Calu3 (cell line): ENCODE measurements at regions not wholly inside any gene's neighbourhood (a gene's known extent, or its start where the extent isn't known, plus 50 kb on each side); places are given as distances from the start of the nearest gene placed in this dataset.

Experiments
- BruUV-seq: library from RNA; stranded (reverse); fragments of 400-500 nt; replicated peaks from 2 replicates; lab custom pipeline; 2021; lab: Mats Ljungman, UMichigan
- CTCF ChIA-PET: fragments of 300-600 bp; sonication (Branson Sonifier 250); formaldehyde crosslinking; loops from one replicate; lab custom pipeline; 2022; ENCODE audit warnings: antibody characterized with exemption; lab: Charles Lee
- DNase-seq: peaks from one replicate; pipeline ENCODE4 v3.0.0; 2022
- H3K27ac Mint-ChIP-seq: one replicate; pipeline ENCODE4 v1.8.0; 2022; ENCODE audit warnings: mixed read lengths; ENCODE audit not compliant: unreplicated experiment
- H3K27me3 Mint-ChIP-seq: one replicate; pipeline ENCODE4 v1.8.0; 2022; ENCODE audit warnings: mixed read lengths; ENCODE audit not compliant: unreplicated experiment
- H3K36me3 Mint-ChIP-seq: one replicate; pipeline ENCODE4 v1.8.0; 2022; ENCODE audit warnings: mild to moderate bottlenecking, moderate library complexity, mixed read lengths; ENCODE audit not compliant: insufficient read depth, unreplicated experiment
- H3K4me1 Mint-ChIP-seq: one replicate; pipeline ENCODE4 v1.8.0; 2022; ENCODE audit warnings: mild to moderate bottlenecking, low read depth, mixed read lengths; ENCODE audit not compliant: unreplicated experiment
- H3K4me3 Mint-ChIP-seq: one replicate; pipeline ENCODE4 v1.8.0; 2022; ENCODE audit warnings: mild to moderate bottlenecking, low read depth, moderate library complexity, mixed read lengths; ENCODE audit not compliant: unreplicated experiment
- H3K9me3 Mint-ChIP-seq: one replicate; pipeline ENCODE4 v1.8.0; 2022; ENCODE audit warnings: low read depth, mixed read lengths; ENCODE audit not compliant: unreplicated experiment
- intact Hi-C: fragments of 100-400 bp; cut with micrococcal nuclease; formaldehyde crosslinking; loops from one replicate; pipeline ENCODE4 v1.10.0; 2022; ENCODE audit not compliant: unreplicated experiment
- TF ChIP-seq, protein P1 (sequence below): fragments of 200-600 bp; IDR thresholded peaks from one replicate; pipeline ENCODE4 v1.8.0; 2022; ENCODE audit warnings: antibody characterized with exemption; ENCODE audit not compliant: unreplicated experiment

DNA sequence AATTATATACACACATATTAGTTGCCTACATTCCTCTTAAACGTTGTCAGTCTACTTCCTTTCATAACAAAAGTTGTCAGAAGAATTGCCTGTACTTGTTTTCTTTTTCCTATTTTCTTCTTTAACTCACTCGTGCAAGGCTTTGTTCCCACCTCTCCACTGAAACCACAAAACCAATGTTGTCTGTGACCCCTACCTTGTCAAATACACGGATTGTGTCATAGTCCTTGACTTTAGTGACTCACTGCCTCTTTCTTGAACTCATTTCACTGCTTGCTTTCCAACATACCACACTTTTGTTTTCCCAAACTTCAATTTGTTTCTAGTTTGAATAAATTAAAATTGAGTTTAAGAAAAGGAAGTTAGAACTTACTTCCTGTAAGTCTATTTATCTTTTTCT, 283.9 kb upstream of the AGA start:
- intact Hi-C loops: no loop called here
- peak; percentile 1 for DNase-seq

GRCh38 chr4:177728361-177729152, 286.3 kb upstream of the AGA start:
- Mint-ChIP-seq H3K4me3 (no peak overlapping the region), H3K9me3 (no peaks in the 10 kb centered on the region), H3K27me3 (no peaks in the 10 kb centered on the region), H3K27ac (peak overlapping the region; percentile 39), H3K36me3 (no peaks in the 10 kb centered on the region), H3K4me1 (peaks cover 10% of the 10 kb centered on the region)
- intact Hi-C loops: no loop called here
- BruUV-seq: no TSS peak
- peak; percentile 66 for DNase-seq
- CTCF ChIA-PET: interaction anchor here (0.5 to 0.7 kb wide), 3 partner anchors 57 to 111 kb away, joined by 3 read pairs; no protein-coding TSS in a partner anchor
- TF ChIP-seq, protein P1, sequence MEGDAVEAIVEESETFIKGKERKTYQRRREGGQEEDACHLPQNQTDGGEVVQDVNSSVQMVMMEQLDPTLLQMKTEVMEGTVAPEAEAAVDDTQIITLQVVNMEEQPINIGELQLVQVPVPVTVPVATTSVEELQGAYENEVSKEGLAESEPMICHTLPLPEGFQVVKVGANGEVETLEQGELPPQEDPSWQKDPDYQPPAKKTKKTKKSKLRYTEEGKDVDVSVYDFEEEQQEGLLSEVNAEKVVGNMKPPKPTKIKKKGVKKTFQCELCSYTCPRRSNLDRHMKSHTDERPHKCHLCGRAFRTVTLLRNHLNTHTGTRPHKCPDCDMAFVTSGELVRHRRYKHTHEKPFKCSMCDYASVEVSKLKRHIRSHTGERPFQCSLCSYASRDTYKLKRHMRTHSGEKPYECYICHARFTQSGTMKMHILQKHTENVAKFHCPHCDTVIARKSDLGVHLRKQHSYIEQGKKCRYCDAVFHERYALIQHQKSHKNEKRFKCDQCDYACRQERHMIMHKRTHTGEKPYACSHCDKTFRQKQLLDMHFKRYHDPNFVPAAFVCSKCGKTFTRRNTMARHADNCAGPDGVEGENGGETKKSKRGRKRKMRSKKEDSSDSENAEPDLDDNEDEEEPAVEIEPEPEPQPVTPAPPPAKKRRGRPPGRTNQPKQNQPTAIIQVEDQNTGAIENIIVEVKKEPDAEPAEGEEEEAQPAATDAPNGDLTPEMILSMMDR: no peak

More for the DNA sequence above, 283.9 kb upstream of the AGA start:
- BruUV-seq: no TSS peak
- no peak overlapping the region for H3K4me3 Mint-ChIP-seq
- no peaks in the 10 kb centered on the region for H3K36me3 Mint-ChIP-seq
- H3K4me1 Mint-ChIP-seq: peaks cover 10% of the 10 kb centered on the region
- no peaks in the 10 kb centered on the region for H3K9me3 Mint-ChIP-seq
- CTCF ChIA-PET: no interaction called here
- TF ChIP-seq, protein P1: no peak
- peak overlapping the region; percentile 32 for H3K27ac Mint-ChIP-seq
- no peaks in the 10 kb centered on the region for H3K27me3 Mint-ChIP-seq

GRCh38 chr4:177729681-177730080, 287.4 kb upstream of the AGA start:
- CTCF ChIA-PET: interaction anchor here (0.7 kb wide), 2 partner anchors 63 to 113 kb away, joined by 3 read pairs; no protein-coding TSS in a partner anchor
- Mint-ChIP-seq H3K4me1 (peaks cover 10% of the 10 kb centered on the region), H3K27ac (no peak overlapping the region), H3K9me3 (no peaks in the 10 kb centered on the region), H3K36me3 (no peaks in the 10 kb centered on the region), H3K4me3 (no peak overlapping the region), H3K27me3 (no peaks in the 10 kb centered on the region)
- intact Hi-C loops: no loop called here
- DNase-seq: no peak
- no TSS peak for BruUV-seq
- TF ChIP-seq, protein P1: no peak

GRCh38 chr4:177737387-177737940, 295.2 kb upstream of the AGA start:
- DNase-seq: no peak
- no peak overlapping the region for H3K4me3 Mint-ChIP-seq
- intact Hi-C loops: no loop called here
- H3K4me1 Mint-ChIP-seq: no peaks in the 10 kb centered on the region
- CTCF ChIA-PET: no interaction called here
- H3K27me3 Mint-ChIP-seq: no peaks in the 10 kb centered on the region
- H3K27ac Mint-ChIP-seq: no peak overlapping the region
- TF ChIP-seq, protein P1: no peak
- no peaks in the 10 kb centered on the region for H3K9me3 Mint-ChIP-seq
- H3K36me3 Mint-ChIP-seq: no peaks in the 10 kb centered on the region
- no TSS peak for BruUV-seq
